Posterior cingulate gyrus (tissue), 11 donors: ENCODE measurements at regions not wholly inside any gene's neighbourhood (a gene's known extent, or its start where the extent isn't known, plus 50 kb on each side); places are given as distances from the start of the nearest gene placed in this dataset.

Experiments
- DNase-seq, 10 donors: peaks; one replicate each; pipeline versions ENCODE4 v3.0.0 to v3.0.0-alpha.2; 2020 to 2021; ENCODE audit warnings: mixed read lengths in 3 of 10
- intact Hi-C: fragments of 100-400 bp; cut with DNase I; formaldehyde crosslinking; loops from one replicate; pipeline ENCODE4 v1.15.1; 2023

DNA sequence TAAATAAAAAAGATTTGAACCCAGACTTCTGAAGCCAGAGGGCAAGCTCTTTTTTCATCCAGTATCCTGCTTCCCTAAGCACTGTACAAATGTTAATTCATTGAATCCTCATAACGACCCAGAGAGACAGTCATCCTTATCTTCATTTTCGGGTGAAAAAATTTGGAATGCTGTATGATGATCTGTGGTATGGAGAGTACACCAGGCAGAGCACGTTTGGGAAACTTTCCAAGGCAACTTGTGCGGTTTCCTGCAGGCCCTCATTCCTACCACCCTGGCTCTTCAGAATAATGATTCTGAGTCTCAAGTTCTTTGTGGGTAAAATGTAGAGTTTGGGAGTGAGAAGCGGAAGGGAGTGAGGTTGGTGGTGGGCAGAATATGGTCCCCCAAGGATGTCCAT, 177.9 kb upstream of the CADM1 start:
- DNase-seq = no peak
- intact Hi-C loops = no loop called here

GRCh38 chr11:115679945-115680344, 175.7 kb upstream of the CADM1 start:
- intact Hi-C loops = no loop called here
- DNase-seq = no peak

- no peak for DNase-seq
- intact Hi-C loops = no loop called here
Measured at GRCh38 chr11:115678942-115679341, 174.7 kb upstream of the CADM1 start.

DNA sequence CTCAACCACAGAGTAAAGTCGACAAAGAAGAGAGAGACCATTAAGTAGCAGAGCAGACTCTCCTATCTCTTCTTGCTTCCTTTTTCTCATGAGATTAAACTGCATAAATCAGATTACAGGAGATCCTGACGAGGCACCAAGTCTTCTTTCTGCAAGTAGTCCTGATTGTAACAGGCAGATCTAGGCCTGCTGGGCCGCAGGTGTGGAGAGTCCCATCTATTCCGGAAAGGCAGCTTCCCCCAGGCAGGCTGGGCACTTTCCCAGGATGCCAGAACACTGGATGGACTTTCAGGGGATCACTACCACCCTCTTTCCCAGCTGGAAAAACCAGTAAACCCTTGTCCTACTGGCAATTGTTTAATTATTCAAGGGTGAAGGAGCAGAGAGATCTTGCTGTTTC, 173.0 kb upstream of the CADM1 start:
- peak in 1 of 10 donors; percentile 42 for DNase-seq
- intact Hi-C loops = no loop called here

DNA sequence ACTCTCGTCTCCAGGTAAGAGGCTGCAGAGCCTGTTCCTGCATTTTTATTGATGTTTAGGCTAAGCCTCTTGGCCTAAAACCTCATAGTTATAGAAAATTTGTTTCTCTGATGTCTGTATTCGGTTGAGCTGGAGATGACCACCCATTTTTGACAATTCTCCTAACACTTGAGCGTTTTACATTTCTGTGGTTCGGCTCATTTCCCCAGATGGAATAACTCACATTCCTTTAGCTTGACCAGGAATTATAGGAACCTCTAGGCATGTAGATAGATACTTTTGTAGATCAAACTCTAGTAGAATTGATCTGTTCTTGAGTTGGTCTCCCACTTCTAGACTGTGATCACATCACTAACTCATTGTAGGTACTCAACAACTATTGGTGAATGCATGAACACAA, 172.6 kb upstream of the CADM1 start:
- no peak for DNase-seq
- intact Hi-C loops = no loop called here

DNA sequence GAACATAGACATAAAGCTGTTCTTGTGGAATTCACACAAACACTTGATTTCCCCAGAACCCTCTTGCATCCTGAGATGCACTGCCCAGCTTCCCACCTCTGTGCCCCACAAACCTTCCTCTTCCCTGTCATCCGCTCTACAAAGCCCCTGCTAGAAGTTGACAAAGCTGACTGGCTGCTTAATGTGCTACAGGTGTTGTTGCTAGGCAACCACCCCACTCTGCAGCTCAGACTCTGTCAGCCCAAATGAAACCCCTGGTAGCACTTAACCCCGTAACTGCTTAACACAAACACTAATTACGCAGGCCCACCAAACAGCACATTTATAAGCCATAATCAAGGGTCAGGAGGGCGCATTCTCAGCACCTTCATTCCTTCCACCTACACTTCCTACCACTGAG, 172.0 kb upstream of the CADM1 start:
- intact Hi-C loops = no loop called here
- peak in 1 of 10 donors; percentile 33 for DNase-seq

DNA sequence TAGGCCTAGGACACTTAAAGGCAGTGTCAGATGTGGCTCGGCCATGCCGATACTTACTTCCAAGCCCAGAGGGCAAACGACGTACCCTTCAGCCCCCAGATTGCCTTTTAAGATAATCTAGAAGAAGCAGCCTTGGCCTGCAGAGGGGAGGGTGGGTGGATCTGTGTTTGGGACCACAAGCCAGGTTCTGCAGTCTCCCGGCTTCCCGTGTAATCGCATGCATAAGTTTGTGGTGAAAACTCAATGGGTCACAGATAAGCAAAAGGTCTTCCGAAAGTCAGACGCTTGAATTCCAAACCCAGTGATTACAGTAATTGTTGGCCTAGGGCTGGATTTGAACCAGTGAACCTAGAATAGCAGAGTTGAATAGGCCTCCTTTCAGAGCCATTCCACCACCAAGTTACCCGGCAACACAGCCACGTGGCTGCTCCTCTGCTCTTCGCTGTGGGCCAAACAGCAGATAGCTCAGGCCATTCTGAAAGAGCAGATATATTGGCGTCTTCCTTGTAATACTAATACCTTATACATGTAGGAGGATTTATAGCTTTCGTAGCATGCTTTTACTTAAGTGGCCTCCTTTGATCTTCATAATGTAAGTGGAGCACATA, 170.8 kb upstream of the CADM1 start:
- no peak for DNase-seq
- intact Hi-C loops = no loop called here

- DNase-seq = no peak
- intact Hi-C loops = no loop called here
Measured at GRCh38 chr11:115674176-115674936, 170.1 kb upstream of the CADM1 start.

GRCh38 chr11:115673720-115674119, 169.5 kb upstream of the CADM1 start:
- DNase-seq = no peak
- intact Hi-C loops = no loop called here

GRCh38 chr11:115672999-115673411, 168.8 kb upstream of the CADM1 start:
- intact Hi-C loops = no loop called here
- DNase-seq = no peak

- DNase-seq = no peak
- intact Hi-C loops = no loop called here
Measured at GRCh38 chr11:115672412-115672811, 168.2 kb upstream of the CADM1 start.

DNA sequence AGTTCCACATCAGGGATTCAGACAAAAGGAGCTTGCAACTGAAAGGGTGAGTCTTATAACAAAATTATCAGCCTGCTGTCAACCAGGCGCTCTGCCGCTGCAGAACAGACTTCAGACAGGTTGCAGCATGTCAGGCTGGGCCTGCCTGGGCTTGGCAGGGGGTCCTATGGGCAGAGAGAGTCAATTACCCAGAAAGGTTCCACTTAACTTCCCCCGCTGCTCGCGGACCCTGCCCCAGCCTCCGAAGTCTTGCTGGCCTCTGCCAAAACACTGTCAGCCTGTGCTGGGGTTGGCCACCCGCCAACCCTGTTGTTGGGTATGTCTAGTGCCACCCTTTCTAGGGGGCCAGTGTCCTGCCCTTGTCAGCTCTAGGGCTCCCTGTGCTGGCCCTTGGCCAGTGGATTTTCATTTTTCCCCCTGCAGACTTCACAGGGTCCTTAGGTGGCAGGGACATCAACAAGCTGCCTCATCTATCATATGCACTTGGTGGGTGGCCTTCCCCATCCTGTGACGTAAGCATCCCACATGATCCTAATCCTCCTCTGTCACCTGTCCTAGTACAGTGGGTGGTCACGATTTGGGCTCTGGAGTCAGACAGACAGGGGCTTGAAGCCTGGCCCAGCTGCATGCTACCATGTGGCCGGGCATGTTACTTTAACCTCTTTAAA, 166.5 kb upstream of the CADM1 start:
- DNase-seq = no peak
- intact Hi-C loops = no loop called here

DNA sequence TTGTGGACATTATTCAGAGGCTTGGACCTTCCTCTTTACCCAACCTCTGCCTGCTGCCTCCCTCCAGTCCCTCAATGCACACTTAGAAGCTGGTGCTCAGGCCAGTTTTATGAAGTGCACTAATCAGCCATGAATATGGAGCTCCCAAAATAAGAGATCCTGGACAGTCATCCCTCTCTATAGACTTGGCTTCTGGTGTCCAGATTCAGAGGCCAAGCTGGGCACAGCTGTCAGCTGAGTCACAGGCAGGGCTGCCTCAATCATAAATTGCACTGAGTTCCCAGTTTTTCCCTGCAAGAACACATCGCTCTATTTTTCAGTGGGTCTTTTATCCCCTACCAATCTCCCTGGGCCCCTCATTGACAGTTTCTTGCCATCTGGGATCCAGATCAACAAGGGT, 161.7 kb upstream of the CADM1 start:
- intact Hi-C loops = no loop called here
- DNase-seq = peak in 1 of 10 donors; percentile 57

- DNase-seq = peak in 2 of 10 donors; percentile 19 to 86
Measured at GRCh38 chr11:115665175-115665821, 161.1 kb upstream of the CADM1 start.

GRCh38 chr11:115664313-115664712, 160.1 kb upstream of the CADM1 start:
- intact Hi-C loops = no loop called here
- DNase-seq = no peak

More at GRCh38 chr11:115665175-115665821, 161.1 kb upstream of the CADM1 start:
- intact Hi-C loops = no loop called here

DNA sequence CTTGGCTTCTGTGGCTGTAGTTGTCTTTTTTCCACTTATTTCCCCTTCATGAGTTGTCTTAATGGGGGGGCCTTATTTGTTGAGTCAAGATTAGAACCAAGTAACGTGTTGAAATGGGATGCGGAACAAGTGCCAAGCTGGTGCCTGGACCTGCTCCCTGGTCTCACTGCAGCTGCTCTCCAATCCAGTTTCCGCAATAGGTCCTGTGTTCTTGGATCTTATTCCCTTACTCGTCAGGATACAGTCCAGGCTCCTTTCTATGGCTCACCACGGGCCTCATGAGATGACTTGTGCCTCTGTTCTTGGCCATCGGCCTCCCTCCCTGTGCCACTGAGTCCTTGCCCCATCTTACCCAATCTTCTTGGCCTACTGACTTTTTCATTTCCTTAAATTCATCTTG, 159.6 kb upstream of the CADM1 start:
- intact Hi-C loops = no loop called here
- no peak for DNase-seq

DNA sequence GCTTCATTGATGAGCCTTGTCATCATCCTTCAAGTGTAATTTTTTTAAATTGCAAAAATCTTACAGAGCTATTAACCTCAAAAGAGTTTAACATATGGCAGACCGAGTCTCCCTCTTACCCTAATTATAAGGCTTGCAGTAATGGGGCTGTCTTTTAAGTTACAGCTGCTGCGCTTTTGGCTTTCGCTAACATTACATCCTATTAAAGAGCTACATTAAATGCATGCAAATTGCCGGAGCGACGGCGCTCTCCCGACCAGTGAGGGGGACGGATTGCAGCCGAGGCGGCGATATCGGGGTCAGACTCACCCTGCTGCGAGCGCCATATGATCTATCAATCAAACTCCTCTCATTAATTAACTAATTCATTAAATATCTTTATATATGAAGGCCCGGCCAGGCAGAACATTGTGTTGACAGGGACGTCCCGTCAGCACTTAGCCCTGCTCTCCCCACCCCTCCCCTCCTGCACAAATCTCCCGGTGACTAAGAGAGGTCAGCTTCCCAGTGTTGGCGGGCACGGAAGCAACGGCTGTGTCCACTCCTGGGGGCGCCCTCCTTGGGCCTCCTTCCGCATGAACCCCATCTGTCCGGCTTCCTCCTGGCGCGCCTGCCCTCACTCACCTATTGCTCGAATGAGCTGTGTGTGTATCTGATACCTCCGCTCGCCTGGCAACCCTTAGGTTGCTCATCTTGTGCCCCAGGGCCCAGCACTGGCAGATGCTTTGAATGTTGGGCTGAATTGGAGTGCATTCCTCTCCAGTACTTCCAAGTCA, 156.0 kb upstream of the CADM1 start:
- intact Hi-C loops = no loop called here
- peak in 1 of 10 donors; percentile 85 for DNase-seq

- peak in 2 of 10 donors; percentile 28 to 78 for DNase-seq
- intact Hi-C loops = no loop called here
Measured at GRCh38 chr11:115659061-115659963, 155.1 kb upstream of the CADM1 start.

DNA sequence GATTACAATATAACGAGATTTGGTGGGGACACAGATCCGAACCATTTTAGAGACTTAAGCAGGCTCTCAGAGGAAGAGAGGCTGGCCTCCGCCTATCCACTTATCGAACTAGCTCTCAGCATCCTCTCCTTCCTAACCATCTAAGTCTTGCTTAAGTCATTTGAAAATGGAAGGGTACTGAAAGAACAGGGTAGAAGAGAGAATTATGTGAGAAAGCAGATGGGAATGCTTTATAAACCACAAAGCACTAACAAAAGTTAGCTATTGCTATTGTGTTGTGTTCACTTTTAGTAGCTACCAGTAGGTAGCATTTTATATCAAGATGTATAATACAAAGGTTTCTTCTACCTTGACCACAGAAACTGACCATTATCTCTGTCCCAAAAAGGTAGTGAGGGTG, 153.4 kb upstream of the CADM1 start:
- DNase-seq = no peak
- intact Hi-C loops = no loop called here
